Naive B cell (primary cell): ENCODE measurements at regions not wholly inside any gene's neighbourhood (a gene's known extent, or its start where the extent isn't known, plus 50 kb on each side); places are given as distances from the start of the nearest gene placed in this dataset.

Source experiments
- ATAC-seq, 2 donors: fragments of 150-1000 bp; cut with Tn5 transposase; 2 replicates each; pipeline ENCODE4 v1.10.0; 2021; ENCODE audit warnings: low read depth in 2 of 2, mild to moderate bottlenecking in 2 of 2, moderate library complexity in 2 of 2
- DNase-seq: peaks from one replicate; pipeline ENCODE4 v3.0.0; 2022
- H3K27ac Mint-ChIP-seq, 6 donors: one replicate each; pipeline ENCODE4 v1.8.0; 2020 to 2022; ENCODE audit warnings: mild to moderate bottlenecking in 6 of 6, mixed read lengths in 6 of 6, moderate library complexity in 5 of 6, inconsistent platforms in 2 of 6
- H3K27me3 Mint-ChIP-seq, 3 donors: one replicate each; pipeline ENCODE4 v1.8.0; 2021 to 2022; ENCODE audit warnings: mixed read lengths in 3 of 3, mild to moderate bottlenecking in 1 of 3
- H3K36me3 Mint-ChIP-seq, 2 donors: one replicate each; pipeline ENCODE4 v1.8.0; 2020 to 2022; ENCODE audit warnings: mixed read lengths in 2 of 2, inconsistent platforms in 1 of 2, mild to moderate bottlenecking in 1 of 2
- H3K4me1 Mint-ChIP-seq, 3 donors: one replicate each; pipeline ENCODE4 v1.8.0; 2020 to 2022; ENCODE audit warnings: mixed read lengths in 3 of 3, inconsistent platforms in 1 of 3, mild to moderate bottlenecking in 1 of 3, moderate library complexity in 1 of 3
- H3K4me3 Mint-ChIP-seq, 8 donors: one replicate each; pipeline ENCODE4 v1.8.0; 2020 to 2022; ENCODE audit warnings: mild to moderate bottlenecking in 8 of 8, mixed read lengths in 8 of 8, moderate library complexity in 8 of 8, inconsistent platforms in 2 of 8
- H3K9me3 Mint-ChIP-seq, 7 donors: one replicate each; pipeline ENCODE4 v1.8.0; 2020 to 2022; ENCODE audit warnings: mixed read lengths in 7 of 7, mild to moderate bottlenecking in 5 of 7, inconsistent platforms in 2 of 7, moderate library complexity in 1 of 7

DNA sequence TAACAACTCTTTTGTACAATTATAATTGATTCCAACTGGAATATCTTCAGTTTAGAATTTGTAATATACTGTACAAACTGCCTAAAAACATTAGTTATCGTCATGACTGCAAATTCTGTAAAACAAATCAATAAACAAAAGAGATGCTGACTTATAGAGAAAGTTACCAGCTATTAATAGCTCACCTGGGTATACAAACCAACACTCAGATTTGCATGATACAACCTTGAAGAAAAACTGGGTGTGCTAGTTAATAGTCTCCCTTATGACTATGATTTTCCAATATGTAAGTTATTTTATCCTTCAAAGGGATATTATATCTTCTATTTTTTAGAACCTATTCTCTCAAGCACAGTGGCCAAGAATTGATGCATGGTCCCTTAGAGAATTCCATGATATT, 698.5 kb downstream of the FRK start:
- ATAC-seq = no peak
- Mint-ChIP-seq H3K9me3 (peaks cover 0 to 13% (median 11%) of the 10 kb centered on the region in 7 donors), H3K27me3 (no peaks in the 10 kb centered on the region), H3K4me1 (no peaks in the 10 kb centered on the region), H3K36me3 (no peaks in the 10 kb centered on the region), H3K4me3 (no peak overlapping the region), H3K27ac (no peak overlapping the region)
- DNase-seq = no peak

DNA sequence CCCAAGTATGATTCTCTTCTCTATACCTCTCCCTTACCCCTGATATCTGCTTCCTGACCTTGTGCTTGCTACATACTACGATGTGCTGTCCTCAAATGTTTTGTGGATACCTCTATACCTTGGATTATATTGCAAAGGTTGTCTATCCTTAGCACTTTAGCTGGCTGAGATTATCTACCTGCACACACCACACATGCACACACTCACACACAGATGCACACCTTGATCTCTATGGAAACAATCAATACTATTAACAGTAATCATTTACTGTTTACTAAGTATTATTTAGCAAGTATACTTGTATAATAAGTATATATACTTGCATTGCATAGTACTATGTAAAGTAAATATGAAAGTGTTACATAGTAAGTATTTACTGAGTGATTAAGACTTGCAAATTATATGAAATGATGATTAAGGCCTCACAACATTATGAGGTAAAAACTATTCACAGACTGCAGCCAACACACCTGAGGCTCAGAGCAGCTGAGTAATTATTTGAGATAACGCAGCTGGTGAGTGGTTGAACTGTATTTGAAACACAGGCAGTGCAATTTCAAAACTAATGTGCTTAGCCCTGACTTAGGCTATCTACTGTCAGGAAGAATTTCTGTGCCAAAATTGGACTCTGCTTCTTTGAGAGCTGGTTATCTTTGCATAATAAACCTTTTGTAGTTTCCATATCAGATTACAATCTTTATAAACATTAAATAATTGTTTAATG, 699.9 kb downstream of the FRK start:
- ATAC-seq = no peak
- DNase-seq = no peak
- H3K4me1 Mint-ChIP-seq = no peaks in the 10 kb centered on the region
- no peak overlapping the region for H3K27ac Mint-ChIP-seq
- H3K27me3 Mint-ChIP-seq = no peaks in the 10 kb centered on the region
- H3K4me3 Mint-ChIP-seq = no peak overlapping the region
- peaks cover 0 to 11% (median 6%) of the 10 kb centered on the region in 7 donors for H3K9me3 Mint-ChIP-seq
- H3K36me3 Mint-ChIP-seq = no peaks in the 10 kb centered on the region

DNA sequence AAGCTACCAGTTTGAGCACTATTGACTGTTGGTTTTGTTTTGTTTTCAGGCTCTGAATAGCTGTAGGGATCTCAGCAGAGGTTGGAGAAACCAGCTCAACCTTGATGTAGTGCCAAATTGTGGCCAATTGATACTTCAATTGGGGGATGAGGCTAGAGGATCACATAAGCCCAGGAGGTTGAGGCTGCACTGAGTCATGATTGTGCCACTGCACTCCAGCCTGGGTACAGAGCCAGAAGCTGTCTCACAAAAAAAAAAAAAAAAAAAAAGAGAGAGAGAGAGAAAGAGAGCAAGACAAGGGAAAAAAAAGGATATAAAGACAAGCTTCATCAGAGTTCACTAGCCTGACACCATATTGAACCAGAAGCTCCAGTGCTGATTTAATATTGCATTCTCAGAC, 702.1 kb downstream of the FRK start:
- Mint-ChIP-seq H3K9me3 (peaks cover 0 to 9% (median 4%) of the 10 kb centered on the region in 7 donors), H3K4me1 (no peaks in the 10 kb centered on the region), H3K36me3 (no peaks in the 10 kb centered on the region), H3K27ac (no peak overlapping the region), H3K27me3 (no peaks in the 10 kb centered on the region), H3K4me3 (no peak overlapping the region)
- ATAC-seq = no peak
- DNase-seq = no peak

DNA sequence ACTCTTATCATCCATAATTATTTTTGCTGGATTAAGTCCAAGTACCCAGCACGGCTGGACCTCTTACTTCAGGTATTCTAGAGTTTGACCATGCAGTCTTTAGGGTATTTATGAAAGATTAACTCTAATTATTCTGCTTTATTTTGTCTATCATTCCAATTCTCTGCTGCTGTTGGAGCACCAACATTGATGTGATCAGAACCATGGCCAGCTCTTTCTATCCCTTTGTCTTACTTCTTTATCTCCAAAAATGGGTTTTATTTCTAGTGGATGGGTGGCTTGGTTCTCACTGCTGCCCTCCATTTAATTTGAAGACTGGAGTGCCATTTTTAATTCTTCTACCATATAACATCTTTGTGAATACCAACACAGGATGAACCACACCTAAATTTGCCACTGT, 704.3 kb downstream of the FRK start:
- Mint-ChIP-seq H3K9me3 (peaks cover 0 to 9% (median 3%) of the 10 kb centered on the region in 7 donors), H3K36me3 (no peaks in the 10 kb centered on the region), H3K27ac (no peak overlapping the region), H3K4me3 (no peak overlapping the region), H3K4me1 (no peaks in the 10 kb centered on the region), H3K27me3 (no peaks in the 10 kb centered on the region)
- DNase-seq (no peak), ATAC-seq (no peak)

DNA sequence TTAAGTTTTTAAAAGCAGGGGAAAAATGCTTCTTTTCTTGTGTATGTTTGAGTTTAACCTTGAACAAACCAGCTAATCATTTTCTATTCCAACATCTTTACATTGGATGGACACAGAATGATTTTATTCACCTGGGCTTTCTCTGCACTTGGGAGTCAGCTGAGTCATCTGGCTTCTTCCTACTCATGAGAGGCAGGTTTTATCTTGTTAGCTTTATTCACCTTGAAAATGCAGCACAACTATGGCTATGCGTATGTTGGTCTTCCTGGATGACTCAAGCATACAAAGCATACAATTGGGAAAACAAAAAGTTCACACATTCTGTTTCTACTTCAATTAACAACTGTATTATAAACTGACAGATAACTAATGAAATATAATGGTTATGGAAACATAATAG, 737.7 kb downstream of the FRK start:
- H3K9me3 Mint-ChIP-seq = peaks cover 0 to 2% (median 0%) of the 10 kb centered on the region in 7 donors
- no peak overlapping the region for H3K27ac Mint-ChIP-seq
- DNase-seq (no peak), ATAC-seq (no peak)
- H3K4me3 Mint-ChIP-seq = no peak overlapping the region
- no peaks in the 10 kb centered on the region for H3K36me3 Mint-ChIP-seq
- H3K4me1 Mint-ChIP-seq = no peaks in the 10 kb centered on the region
- H3K27me3 Mint-ChIP-seq = no peaks in the 10 kb centered on the region

DNA sequence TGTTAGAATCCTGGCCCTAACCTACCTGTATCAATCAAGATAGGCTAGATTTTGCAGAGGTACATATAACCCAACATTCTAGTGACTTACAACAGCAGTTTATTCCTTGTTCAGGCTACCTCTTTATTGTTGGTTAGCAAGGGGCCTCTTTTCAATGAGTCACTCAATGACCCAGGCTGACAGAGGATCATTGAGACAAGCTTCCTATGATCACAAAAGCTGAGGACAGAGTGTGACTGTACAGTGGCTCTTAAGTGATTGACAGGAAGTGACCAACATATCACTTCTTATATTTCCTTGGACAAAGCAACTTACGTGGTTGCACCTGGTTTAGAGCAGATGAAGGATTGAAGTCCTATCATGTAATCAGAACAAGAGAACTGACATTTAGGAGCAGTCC, 740.9 kb downstream of the FRK start:
- no peaks in the 10 kb centered on the region for H3K36me3 Mint-ChIP-seq
- H3K4me1 Mint-ChIP-seq = no peaks in the 10 kb centered on the region
- no peak overlapping the region for H3K4me3 Mint-ChIP-seq
- H3K27me3 Mint-ChIP-seq = no peaks in the 10 kb centered on the region
- ATAC-seq (no peak), DNase-seq (no peak)
- H3K9me3 Mint-ChIP-seq = peaks cover 0 to 2% (median 0%) of the 10 kb centered on the region in 7 donors
- H3K27ac Mint-ChIP-seq = no peak overlapping the region

DNA sequence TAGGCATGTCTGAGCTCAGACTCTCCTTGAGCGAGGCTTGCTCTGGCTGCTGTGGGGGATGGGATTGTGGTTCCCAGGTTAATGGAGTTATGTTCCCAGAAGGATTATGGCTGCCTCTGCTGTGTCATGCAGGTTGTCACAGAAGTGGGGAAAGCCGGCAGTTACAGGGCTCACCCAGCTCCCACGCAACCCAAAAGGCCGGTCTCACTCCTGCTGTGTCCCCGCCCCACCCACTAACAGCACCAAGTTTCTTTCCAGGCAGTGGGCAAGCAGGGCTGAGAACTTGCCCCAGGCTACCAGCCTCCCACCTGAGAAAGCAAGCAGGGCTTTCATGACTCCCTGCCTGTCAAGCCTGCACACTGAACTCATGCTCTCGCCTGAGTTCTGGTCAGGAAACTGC, 750.5 kb downstream of the FRK start:
- peaks cover 7 to 37% (median 15%) of the 10 kb centered on the region in 7 donors for H3K9me3 Mint-ChIP-seq
- H3K36me3 Mint-ChIP-seq = no peaks in the 10 kb centered on the region
- no peak for ATAC-seq
- no peak for DNase-seq
- no peaks in the 10 kb centered on the region for H3K4me1 Mint-ChIP-seq
- no peaks in the 10 kb centered on the region for H3K27me3 Mint-ChIP-seq
- no peak overlapping the region for H3K4me3 Mint-ChIP-seq
- H3K27ac Mint-ChIP-seq = no peak overlapping the region

DNA sequence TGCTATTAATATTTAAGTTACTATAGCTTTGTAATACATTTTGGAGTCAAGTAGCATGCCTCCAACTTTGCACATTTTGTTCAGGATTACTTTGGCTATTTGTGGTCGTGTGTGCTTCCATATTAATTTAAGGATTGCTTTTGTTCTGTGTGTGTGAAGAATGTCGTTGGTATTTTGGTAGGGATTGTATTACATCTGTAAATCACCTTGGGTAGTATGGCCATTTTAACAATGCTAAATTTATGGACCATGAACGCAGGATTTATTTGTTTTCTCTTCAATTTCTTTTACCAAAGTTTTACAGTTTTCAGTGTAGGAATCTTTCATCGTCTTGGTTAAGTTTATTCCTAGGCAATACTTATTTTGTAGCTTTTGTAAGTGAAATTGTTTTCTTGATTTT, 758.0 kb downstream of the FRK start:
- no peaks in the 10 kb centered on the region for H3K27me3 Mint-ChIP-seq
- H3K27ac Mint-ChIP-seq = no peak overlapping the region
- H3K4me3 Mint-ChIP-seq = no peak overlapping the region

DNA sequence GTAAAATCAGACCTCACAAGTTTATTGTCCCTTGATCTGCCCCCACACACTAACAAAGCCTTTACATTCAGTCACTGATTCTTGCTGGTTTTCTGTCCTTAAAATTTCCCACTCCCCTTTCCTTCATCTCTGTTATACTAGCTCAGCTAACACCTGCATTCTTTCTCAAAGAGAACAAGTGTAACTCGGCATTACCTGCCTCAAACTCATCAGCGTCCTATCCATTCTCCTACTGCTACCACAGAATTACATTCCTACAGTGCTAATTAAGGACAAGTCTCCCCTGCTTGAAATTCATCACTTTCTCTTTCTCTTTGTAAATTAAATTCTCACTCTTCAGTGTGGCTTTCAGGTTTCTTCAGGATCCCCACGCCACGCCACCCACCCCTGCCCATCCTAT, 773.2 kb downstream of the FRK start:
- DNase-seq (no peak), ATAC-seq (no peak)
- no peaks in the 10 kb centered on the region for H3K4me1 Mint-ChIP-seq
- no peak overlapping the region for H3K27ac Mint-ChIP-seq
- peaks cover 0 to 15% (median 0%) of the 10 kb centered on the region in 7 donors for H3K9me3 Mint-ChIP-seq
- H3K36me3 Mint-ChIP-seq = no peaks in the 10 kb centered on the region
- H3K27me3 Mint-ChIP-seq = no peaks in the 10 kb centered on the region
- H3K4me3 Mint-ChIP-seq = no peak overlapping the region

More for the DNA sequence above, 758.0 kb downstream of the FRK start:
- DNase-seq (no peak), ATAC-seq (no peak)
- Mint-ChIP-seq H3K9me3 (peaks cover 0 to 15% (median 9%) of the 10 kb centered on the region in 7 donors), H3K36me3 (no peaks in the 10 kb centered on the region), H3K4me1 (no peaks in the 10 kb centered on the region)

DNA sequence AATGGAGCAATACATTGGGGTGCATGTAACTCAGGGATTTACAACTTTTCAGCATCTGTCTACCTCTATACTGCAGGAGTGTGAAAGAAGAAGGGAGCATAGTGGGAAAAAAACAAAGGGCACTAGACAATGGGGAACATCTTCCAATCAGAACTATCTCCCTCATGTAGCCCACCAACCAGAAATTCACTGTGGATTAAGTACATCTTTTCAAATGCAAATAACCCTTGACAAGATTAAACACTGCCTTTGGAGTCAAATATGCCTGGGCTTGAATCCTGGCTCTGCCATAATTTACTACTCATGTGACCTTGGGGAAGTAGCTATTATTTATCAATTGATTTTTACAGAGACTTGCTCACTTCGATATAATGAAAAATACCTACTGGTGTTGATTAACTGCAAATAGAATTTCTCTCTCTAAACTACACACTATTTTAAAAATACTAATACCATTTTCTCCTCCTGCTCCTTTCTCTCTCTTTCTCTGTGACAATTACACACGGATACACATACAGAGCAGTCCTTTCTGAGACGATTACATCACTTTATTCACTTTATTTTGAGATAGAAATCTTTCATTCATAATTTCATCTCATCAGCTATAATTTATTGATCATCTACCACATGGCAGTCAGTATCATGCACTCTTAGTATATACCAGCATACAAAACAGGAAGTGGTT, 783.7 kb downstream of the FRK start:
- DNase-seq (no peak), ATAC-seq (no peak)
- Mint-ChIP-seq H3K27me3 (no peaks in the 10 kb centered on the region), H3K4me3 (no peak overlapping the region), H3K9me3 (peaks cover 0 to 6% (median 2%) of the 10 kb centered on the region in 7 donors), H3K36me3 (no peaks in the 10 kb centered on the region), H3K27ac (no peak overlapping the region), H3K4me1 (no peaks in the 10 kb centered on the region)

DNA sequence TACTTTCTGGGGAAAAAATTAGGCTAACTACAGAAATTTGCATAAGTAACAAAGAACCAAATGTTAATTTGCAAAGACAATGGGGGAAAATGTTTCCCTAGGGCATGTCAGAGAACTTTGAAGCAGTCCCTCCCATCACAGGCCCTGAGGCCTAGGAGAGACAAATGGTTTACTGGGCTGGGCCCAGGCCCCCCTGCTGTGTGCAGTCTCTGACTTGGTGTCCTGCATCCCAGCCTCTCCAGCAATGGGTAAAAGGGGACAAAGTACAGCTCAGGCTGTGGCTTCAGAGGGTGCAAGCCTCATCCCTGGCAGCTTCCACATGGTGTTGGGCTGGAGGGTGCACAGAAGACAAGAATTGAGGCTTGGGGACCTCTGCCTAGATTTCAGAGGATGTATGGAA, 788.4 kb downstream of the FRK start:
- Mint-ChIP-seq H3K9me3 (peaks cover 0 to 5% (median 0%) of the 10 kb centered on the region in 7 donors), H3K4me3 (no peak overlapping the region), H3K27me3 (no peaks in the 10 kb centered on the region), H3K27ac (no peak overlapping the region), H3K4me1 (no peaks in the 10 kb centered on the region), H3K36me3 (no peaks in the 10 kb centered on the region)
- DNase-seq (no peak), ATAC-seq (no peak)

DNA sequence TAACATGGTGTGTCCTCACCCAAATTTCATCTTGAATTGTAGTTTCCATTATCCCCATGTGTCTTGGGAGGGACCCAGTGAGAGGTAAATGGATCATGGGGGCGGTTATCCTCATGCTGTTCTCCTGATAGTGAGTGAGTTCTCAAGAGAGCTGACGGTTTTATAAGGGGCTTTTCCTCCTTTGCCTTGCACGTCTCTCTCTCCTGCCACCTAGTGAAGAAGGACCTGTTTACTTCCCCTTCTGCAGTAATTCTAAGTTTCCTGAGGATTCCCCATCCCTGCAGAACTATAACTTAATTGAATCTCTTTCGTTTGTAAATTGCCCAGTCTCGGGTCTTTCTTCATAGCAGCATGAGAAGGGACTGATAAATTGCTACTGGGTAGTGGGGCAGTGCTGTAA, 789.3 kb downstream of the FRK start:
- no peak for DNase-seq
- Mint-ChIP-seq H3K4me1 (no peaks in the 10 kb centered on the region), H3K4me3 (no peak overlapping the region), H3K9me3 (peaks cover 0 to 3% (median 0%) of the 10 kb centered on the region in 7 donors), H3K36me3 (no peaks in the 10 kb centered on the region), H3K27me3 (no peaks in the 10 kb centered on the region), H3K27ac (no peak overlapping the region)
- no peak for ATAC-seq

DNA sequence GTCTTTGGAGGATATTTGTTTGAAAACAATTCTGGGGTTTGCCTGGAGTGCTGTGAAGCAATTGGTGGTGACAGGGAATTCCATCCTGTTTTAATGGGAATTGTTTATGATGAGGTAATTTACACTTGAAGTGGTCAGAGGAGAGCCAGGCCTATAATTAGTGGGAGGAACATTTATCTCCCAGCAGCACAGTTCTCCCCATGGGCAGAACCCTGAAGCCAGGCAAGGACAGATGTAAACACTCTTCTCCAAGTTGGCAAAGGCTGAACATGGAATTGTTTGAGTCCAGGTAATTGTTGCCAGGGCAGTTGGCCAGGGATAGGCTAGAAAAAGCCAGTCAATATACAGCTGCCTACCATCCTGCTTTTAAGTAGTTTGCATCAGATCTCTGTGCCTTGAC, 789.7 kb downstream of the FRK start:
- H3K9me3 Mint-ChIP-seq = peaks cover 0 to 4% (median 2%) of the 10 kb centered on the region in 7 donors
- H3K27me3 Mint-ChIP-seq = no peaks in the 10 kb centered on the region
- ATAC-seq (no peak), DNase-seq (no peak)
- no peaks in the 10 kb centered on the region for H3K36me3 Mint-ChIP-seq
- H3K4me1 Mint-ChIP-seq = no peaks in the 10 kb centered on the region
- no peak overlapping the region for H3K27ac Mint-ChIP-seq
- H3K4me3 Mint-ChIP-seq = no peak overlapping the region

DNA sequence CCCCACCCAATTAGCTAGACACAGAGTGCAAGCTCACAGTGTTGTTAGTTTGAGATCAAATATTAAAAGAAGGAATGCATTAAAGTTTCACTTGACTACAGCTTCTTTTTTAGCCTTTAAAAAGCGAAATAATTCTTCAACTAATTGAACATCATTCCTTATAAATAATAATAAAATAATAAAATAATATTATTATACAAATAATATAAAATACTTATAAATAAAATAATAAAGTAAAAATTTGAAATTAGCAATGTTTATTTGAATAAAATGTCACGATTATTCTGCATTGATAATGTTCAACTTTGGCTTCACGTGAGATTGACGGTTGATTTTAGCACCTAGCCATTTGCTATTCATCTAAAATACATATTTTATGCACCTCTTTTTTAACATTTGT, 819.3 kb downstream of the FRK start:
- Mint-ChIP-seq H3K27ac (no peak overlapping the region), H3K4me1 (no peaks in the 10 kb centered on the region), H3K4me3 (no peak overlapping the region), H3K9me3 (peaks cover 1 to 15% (median 7%) of the 10 kb centered on the region in 7 donors), H3K27me3 (no peaks in the 10 kb centered on the region), H3K36me3 (no peaks in the 10 kb centered on the region)
- no peak for DNase-seq
- no peak for ATAC-seq
